ENCODE measurements at regions not wholly inside any gene's neighbourhood (a gene's known extent, or its start where the extent isn't known, plus 50 kb on each side); places are given as distances from the start of the nearest gene placed in this dataset.

- Histone ChIP-seq H3K27ac (ENCODE audit: low read depth, low read length) (no peak overlapping the region), H3K36me3 (ENCODE audit: insufficient read depth, low read length) (no peaks in the 10 kb centered on the region), H3K4me1 (ENCODE audit: insufficient read depth, low read length) (no peaks in the 10 kb centered on the region), H3K9me3 (ENCODE audit: low read length) (no peaks in the 10 kb centered on the region), H3K27me3 (ENCODE audit: control insufficient read depth in 1 of 2, insufficient read depth in 2 of 2, low read length in 2 of 2) (no peaks in the 10 kb centered on the region), H3K9ac (ENCODE audit: low read length) (no peak overlapping the region), H3K4me3 (ENCODE audit: low read depth in 1 of 2, low read length in 2 of 2) (no peak overlapping the region)
These were observed 200.1 kb upstream of the HEY2 start for GRCh38 chr6:125549202-125549884.

DNA sequence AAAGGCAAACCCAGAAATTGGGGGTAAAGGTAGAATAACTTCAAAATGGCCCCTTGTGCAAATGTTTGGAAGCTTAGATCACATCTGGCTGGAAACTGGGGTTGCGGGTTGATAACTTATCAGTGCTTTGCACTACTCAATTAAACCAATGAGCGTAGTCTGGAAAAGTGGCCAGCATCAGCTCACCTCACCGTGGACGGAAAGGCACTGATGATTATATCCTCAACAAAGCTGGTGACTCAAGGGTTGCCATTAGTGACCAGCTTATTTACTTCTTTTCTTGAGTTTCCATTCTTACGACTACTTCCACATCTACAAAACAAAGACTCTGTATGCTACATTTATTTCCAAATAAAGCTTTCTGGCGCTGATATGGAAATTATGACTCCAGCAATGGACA is 198.5 kb upstream of the HEY2 start:
- no peaks in the 10 kb centered on the region for H3K27me3 ChIP-seq (ENCODE audit: control insufficient read depth in 1 of 2, insufficient read depth in 2 of 2, low read length in 2 of 2)
- no peaks in the 10 kb centered on the region for H3K9me3 ChIP-seq (ENCODE audit: low read length)
- H3K4me1 ChIP-seq (ENCODE audit: insufficient read depth, low read length): no peaks in the 10 kb centered on the region
- H3K4me3 ChIP-seq (ENCODE audit: low read depth in 1 of 2, low read length in 2 of 2): no peak overlapping the region
- no peaks in the 10 kb centered on the region for H3K36me3 ChIP-seq (ENCODE audit: insufficient read depth, low read length)
- H3K9ac ChIP-seq (ENCODE audit: low read length): no peak overlapping the region
- H3K27ac ChIP-seq (ENCODE audit: low read depth, low read length): no peak overlapping the region

- Histone ChIP-seq H3K27me3 (ENCODE audit: control insufficient read depth in 1 of 2, insufficient read depth in 2 of 2, low read length in 2 of 2) (no peaks in the 10 kb centered on the region), H3K4me1 (ENCODE audit: insufficient read depth, low read length) (no peaks in the 10 kb centered on the region), H3K27ac (ENCODE audit: low read depth, low read length) (no peak overlapping the region), H3K9me3 (ENCODE audit: low read length) (no peaks in the 10 kb centered on the region), H3K4me3 (ENCODE audit: low read depth in 1 of 2, low read length in 2 of 2) (no peak overlapping the region), H3K36me3 (ENCODE audit: insufficient read depth, low read length) (no peaks in the 10 kb centered on the region), H3K9ac (ENCODE audit: low read length) (no peak overlapping the region)
These were observed 196.6 kb upstream of the HEY2 start for GRCh38 chr6:125552819-125553218.

DNA sequence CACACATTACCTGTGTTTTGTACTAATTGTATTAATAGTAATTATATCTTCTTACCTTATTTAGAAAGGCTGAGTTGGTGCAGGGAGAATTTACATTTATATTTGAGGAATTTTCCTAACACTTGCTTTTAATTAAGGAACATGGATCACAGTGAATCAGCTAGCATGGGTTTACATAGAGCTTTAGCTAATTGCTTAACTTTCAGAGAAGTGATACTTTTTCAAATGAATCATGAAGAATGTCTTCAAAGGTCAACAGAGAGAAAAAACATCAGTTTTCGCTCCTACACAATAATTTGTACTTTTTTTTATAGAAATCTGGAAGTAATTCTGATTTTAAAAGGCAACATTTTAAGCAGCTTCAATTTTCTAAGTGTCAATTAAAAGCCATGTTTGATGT is 195.0 kb upstream of the HEY2 start:
- Histone ChIP-seq H3K4me3 (ENCODE audit: low read depth in 1 of 2, low read length in 2 of 2) (no peak overlapping the region), H3K9ac (ENCODE audit: low read length) (no peak overlapping the region), H3K27me3 (ENCODE audit: control insufficient read depth in 1 of 2, insufficient read depth in 2 of 2, low read length in 2 of 2) (no peaks in the 10 kb centered on the region), H3K27ac (ENCODE audit: low read depth, low read length) (no peak overlapping the region), H3K36me3 (ENCODE audit: insufficient read depth, low read length) (no peaks in the 10 kb centered on the region), H3K4me1 (ENCODE audit: insufficient read depth, low read length) (no peaks in the 10 kb centered on the region), H3K9me3 (ENCODE audit: low read length) (no peaks in the 10 kb centered on the region)

GRCh38 chr6:125558241-125558843 is 191.1 kb upstream of the HEY2 start:
- Histone ChIP-seq H3K9ac (ENCODE audit: low read length) (no peak overlapping the region), H3K4me3 (ENCODE audit: low read depth in 1 of 2, low read length in 2 of 2) (no peak overlapping the region), H3K27ac (ENCODE audit: low read depth, low read length) (no peak overlapping the region), H3K4me1 (ENCODE audit: insufficient read depth, low read length) (no peaks in the 10 kb centered on the region), H3K36me3 (ENCODE audit: insufficient read depth, low read length) (no peaks in the 10 kb centered on the region), H3K27me3 (ENCODE audit: control insufficient read depth in 1 of 2, insufficient read depth in 2 of 2, low read length in 2 of 2) (no peaks in the 10 kb centered on the region), H3K9me3 (ENCODE audit: low read length) (no peaks in the 10 kb centered on the region)

GRCh38 chr6:125558907-125559306 is 190.5 kb upstream of the HEY2 start:
- H3K4me3 ChIP-seq (ENCODE audit: low read depth in 1 of 2, low read length in 2 of 2): no peak overlapping the region
- no peak overlapping the region for H3K9ac ChIP-seq (ENCODE audit: low read length)
- H3K9me3 ChIP-seq (ENCODE audit: low read length): no peaks in the 10 kb centered on the region
- no peaks in the 10 kb centered on the region for H3K4me1 ChIP-seq (ENCODE audit: insufficient read depth, low read length)
- no peaks in the 10 kb centered on the region for H3K27me3 ChIP-seq (ENCODE audit: control insufficient read depth in 1 of 2, insufficient read depth in 2 of 2, low read length in 2 of 2)
- H3K27ac ChIP-seq (ENCODE audit: low read depth, low read length): no peak overlapping the region
- H3K36me3 ChIP-seq (ENCODE audit: insufficient read depth, low read length): no peaks in the 10 kb centered on the region

DNA sequence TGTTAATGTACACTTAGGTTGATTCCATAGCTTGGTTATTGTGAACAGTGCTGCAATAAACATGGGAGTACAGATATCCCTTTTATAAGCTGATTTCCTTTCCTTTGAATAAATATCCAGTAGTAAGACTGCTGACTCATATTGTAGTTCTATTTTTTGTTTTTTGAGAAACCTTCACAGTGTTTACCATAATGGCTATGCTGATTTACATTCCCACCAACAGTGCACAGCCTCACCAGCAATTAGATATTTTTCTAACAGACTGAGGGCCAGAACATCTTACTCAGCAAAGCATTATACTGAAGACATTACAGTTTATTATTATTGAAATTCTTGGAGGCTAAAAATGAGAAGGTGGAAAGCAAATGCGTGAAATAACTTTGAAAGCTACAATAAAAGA is 187.3 kb upstream of the HEY2 start:
- no peaks in the 10 kb centered on the region for H3K9me3 ChIP-seq (ENCODE audit: low read length)
- H3K4me3 ChIP-seq (ENCODE audit: low read depth in 1 of 2, low read length in 2 of 2): no peak overlapping the region
- H3K27me3 ChIP-seq (ENCODE audit: control insufficient read depth in 1 of 2, insufficient read depth in 2 of 2, low read length in 2 of 2): no peaks in the 10 kb centered on the region
- no peaks in the 10 kb centered on the region for H3K4me1 ChIP-seq (ENCODE audit: insufficient read depth, low read length)
- H3K9ac ChIP-seq (ENCODE audit: low read length): no peak overlapping the region
- H3K27ac ChIP-seq (ENCODE audit: low read depth, low read length): no peak overlapping the region
- H3K36me3 ChIP-seq (ENCODE audit: insufficient read depth, low read length): no peaks in the 10 kb centered on the region

DNA sequence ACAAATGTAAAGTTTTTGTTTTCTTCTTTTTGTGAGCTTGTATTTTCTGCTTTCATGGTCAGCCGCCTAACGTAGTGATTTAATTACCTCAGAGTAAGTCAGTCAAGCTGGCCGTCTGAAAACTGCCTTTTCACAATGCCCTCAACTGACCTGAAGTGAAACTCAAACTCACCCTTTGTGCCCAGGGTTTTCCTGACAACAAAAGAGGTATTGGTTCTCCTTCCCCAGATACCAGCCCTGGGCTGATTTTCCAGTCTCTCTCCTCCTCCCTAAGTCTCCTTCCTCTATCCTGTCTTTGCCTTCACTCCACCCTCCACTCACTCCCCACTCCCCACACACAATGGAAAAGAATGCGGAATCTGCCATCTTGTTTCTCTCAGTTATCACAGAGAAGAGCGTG is 184.5 kb upstream of the HEY2 start:
- Histone ChIP-seq H3K27me3 (ENCODE audit: control insufficient read depth in 1 of 2, insufficient read depth in 2 of 2, low read length in 2 of 2) (no peaks in the 10 kb centered on the region), H3K4me3 (ENCODE audit: low read depth in 1 of 2, low read length in 2 of 2) (no peak overlapping the region), H3K36me3 (ENCODE audit: insufficient read depth, low read length) (no peaks in the 10 kb centered on the region), H3K4me1 (ENCODE audit: insufficient read depth, low read length) (no peaks in the 10 kb centered on the region), H3K9me3 (ENCODE audit: low read length) (no peaks in the 10 kb centered on the region), H3K27ac (ENCODE audit: low read depth, low read length) (no peak overlapping the region), H3K9ac (ENCODE audit: low read length) (no peak overlapping the region)

DNA sequence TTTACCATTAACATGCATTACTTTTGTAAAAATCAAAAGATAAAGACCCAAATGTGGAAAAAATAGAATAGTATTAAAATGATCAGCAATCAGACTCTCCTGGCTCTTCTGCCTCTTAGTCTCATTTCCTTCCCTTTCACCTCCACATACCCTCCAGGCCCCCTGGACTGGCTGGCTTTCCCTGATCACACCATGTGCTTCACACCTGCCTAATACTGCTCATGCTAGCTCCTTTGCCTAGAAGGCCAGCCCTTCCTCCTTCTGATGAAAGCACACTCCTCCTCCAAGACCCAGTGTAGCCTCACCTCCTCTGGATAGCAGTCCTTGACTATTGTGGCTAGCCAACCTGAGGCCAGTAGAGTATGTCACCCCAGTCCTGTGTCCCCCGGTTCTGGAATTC is 182.0 kb upstream of the HEY2 start:
- H3K4me3 ChIP-seq (ENCODE audit: low read depth in 1 of 2, low read length in 2 of 2): no peak overlapping the region

GRCh38 chr6:125568609-125569008 is 180.8 kb upstream of the HEY2 start:
- Histone ChIP-seq H3K4me3 (ENCODE audit: low read depth in 1 of 2, low read length in 2 of 2) (no peak overlapping the region), H3K9ac (ENCODE audit: low read length) (no peak overlapping the region), H3K9me3 (ENCODE audit: low read length) (no peaks in the 10 kb centered on the region), H3K36me3 (ENCODE audit: insufficient read depth, low read length) (no peaks in the 10 kb centered on the region), H3K27me3 (ENCODE audit: control insufficient read depth in 1 of 2, insufficient read depth in 2 of 2, low read length in 2 of 2) (no peaks in the 10 kb centered on the region), H3K27ac (ENCODE audit: low read depth, low read length) (no peak overlapping the region), H3K4me1 (ENCODE audit: insufficient read depth, low read length) (no peaks in the 10 kb centered on the region)

More for the DNA sequence above, 182.0 kb upstream of the HEY2 start:
- Histone ChIP-seq H3K36me3 (ENCODE audit: insufficient read depth, low read length) (no peaks in the 10 kb centered on the region), H3K4me1 (ENCODE audit: insufficient read depth, low read length) (no peaks in the 10 kb centered on the region), H3K9ac (ENCODE audit: low read length) (no peak overlapping the region), H3K27ac (ENCODE audit: low read depth, low read length) (no peak overlapping the region), H3K9me3 (ENCODE audit: low read length) (no peaks in the 10 kb centered on the region), H3K27me3 (ENCODE audit: control insufficient read depth in 1 of 2, insufficient read depth in 2 of 2, low read length in 2 of 2) (no peaks in the 10 kb centered on the region)

DNA sequence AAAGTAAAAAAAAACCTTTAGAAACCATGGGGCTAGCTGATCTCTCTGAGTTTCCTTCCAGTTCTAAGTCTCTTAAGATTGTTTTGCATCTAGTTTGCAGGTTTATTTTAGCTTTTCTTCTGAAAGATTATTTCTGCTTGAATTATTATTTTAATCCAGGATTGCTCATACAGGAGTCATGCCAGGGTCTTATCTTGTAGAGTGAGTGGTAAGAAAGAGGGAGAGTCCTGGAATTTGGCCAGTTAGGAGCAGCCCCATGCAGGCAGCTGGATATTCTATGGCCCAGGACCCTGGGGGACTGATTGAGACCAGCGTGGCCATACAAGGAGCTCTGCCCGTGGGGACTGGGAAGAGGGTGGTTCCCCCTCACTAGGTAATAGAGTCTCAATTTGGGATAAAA is 178.9 kb upstream of the HEY2 start:
- no peaks in the 10 kb centered on the region for H3K9me3 ChIP-seq (ENCODE audit: low read length)
- no peak overlapping the region for H3K9ac ChIP-seq (ENCODE audit: low read length)
- H3K27me3 ChIP-seq (ENCODE audit: control insufficient read depth in 1 of 2, insufficient read depth in 2 of 2, low read length in 2 of 2): no peaks in the 10 kb centered on the region
- no peak overlapping the region for H3K4me3 ChIP-seq (ENCODE audit: low read depth in 1 of 2, low read length in 2 of 2)
- H3K36me3 ChIP-seq (ENCODE audit: insufficient read depth, low read length): no peaks in the 10 kb centered on the region
- no peak overlapping the region for H3K27ac ChIP-seq (ENCODE audit: low read depth, low read length)
- no peaks in the 10 kb centered on the region for H3K4me1 ChIP-seq (ENCODE audit: insufficient read depth, low read length)

DNA sequence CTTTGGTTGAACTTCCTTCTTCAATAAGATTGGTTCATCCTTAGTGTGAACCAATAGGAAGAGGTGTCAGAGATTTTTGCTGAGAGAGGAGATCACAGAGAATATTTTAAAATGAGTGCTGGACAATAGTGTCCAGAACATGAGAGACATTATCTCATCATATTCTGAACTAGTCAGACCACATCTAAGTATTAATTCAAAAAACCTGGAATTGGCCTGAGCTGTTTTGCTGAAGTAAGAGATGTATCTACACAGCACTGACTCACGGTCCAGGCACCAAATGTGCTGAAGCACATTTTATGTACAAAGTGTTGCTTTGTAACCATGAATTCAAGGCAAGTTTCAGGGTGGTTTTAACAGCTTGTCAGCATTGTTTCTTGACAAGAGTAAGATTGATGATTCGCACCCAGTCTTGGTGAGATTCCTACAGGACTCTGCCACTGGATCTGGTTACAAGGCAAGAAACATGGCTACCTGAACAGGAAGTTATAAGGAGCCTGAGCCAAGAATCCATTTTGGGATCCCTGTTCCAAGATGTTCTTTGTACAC is 178.2 kb upstream of the HEY2 start:
- no peaks in the 10 kb centered on the region for H3K9me3 ChIP-seq (ENCODE audit: low read length)
- no peaks in the 10 kb centered on the region for H3K27me3 ChIP-seq (ENCODE audit: control insufficient read depth in 1 of 2, insufficient read depth in 2 of 2, low read length in 2 of 2)
- H3K36me3 ChIP-seq (ENCODE audit: insufficient read depth, low read length): no peaks in the 10 kb centered on the region
- H3K27ac ChIP-seq (ENCODE audit: low read depth, low read length): no peak overlapping the region
- H3K4me3 ChIP-seq (ENCODE audit: low read depth in 1 of 2, low read length in 2 of 2): no peak overlapping the region
- no peak overlapping the region for H3K9ac ChIP-seq (ENCODE audit: low read length)
- no peaks in the 10 kb centered on the region for H3K4me1 ChIP-seq (ENCODE audit: insufficient read depth, low read length)
